Hematopoietic multipotent progenitor cell treated with erythropoietin and hydrocortisone succinate and interleukin-3 and kit ligand, for 17 days (in vitro differentiated cells): ENCODE measurements at regions not wholly inside any gene's neighbourhood (a gene's known extent, or its start where the extent isn't known, plus 50 kb on each side); places are given as distances from the start of the nearest gene placed in this dataset.

Source experiments
- DNase-seq: peaks from one replicate; pipeline ENCODE4 v3.0.0-alpha.2; 2015; ENCODE audit warnings: low spot score

DNA sequence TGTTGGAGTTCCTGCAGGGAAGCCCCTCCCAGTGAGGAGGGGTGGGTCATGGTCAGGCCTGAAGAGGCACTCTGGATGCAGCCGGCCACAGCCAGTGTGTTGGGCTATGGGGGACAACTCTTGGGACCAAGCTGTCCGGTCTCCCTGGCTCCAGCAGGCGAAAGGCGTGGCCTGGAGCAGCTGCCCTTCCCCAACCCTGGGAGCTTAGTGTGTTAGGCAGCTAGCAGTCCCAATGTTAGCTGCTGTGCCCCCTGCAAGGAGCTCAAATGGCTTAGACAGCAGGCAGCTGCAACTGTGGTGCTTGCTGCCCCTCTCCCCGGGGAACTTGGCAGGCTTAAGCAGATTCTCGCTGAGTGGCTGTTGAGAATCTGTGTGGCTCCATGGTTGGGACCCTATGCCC, 67.5 kb upstream of the ACTBL2 start:
- no peak for DNase-seq

- no peak for DNase-seq
These were observed 67.0 kb upstream of the ACTBL2 start for GRCh38 chr5:57549566-57549965.

DNA sequence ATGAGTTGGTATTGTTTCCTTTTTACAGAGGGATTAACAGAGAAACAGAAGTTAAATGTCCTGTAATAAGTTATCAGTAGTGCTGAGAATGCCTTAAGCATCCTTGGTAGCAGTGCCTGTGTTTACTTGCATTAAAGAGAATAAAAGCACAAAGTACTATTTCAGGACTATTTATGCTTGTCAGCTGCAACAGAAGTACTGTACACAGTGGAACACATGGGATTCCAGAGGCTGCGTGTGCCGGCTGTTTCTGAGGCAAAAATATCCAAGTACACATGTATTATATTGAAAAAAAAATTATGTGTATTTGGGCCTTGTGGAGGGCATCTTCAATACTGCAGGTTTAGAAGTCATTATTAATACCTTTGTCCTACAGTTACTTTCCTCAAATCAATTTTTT, 58.2 kb upstream of the ACTBL2 start:
- DNase-seq = no peak

DNA sequence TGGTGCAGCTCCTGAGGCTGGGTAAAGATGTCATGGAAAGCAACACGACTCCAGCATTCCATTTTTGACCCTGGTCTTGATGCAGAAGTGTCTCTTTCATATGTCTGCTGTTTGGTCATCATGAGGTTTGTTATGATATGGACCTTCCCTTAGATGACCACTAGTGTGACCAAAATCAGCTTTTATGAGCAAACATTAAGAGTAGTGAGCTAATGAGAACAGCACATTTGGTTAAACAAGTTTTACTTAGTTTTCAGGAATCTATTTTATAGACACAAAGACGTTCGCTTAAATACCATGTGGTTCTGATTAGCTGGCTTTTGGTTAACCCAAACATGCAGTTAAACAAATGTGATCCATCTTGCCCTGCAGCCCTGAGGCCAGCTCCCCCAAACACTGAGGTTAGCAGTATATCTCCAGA, 56.7 kb upstream of the ACTBL2 start:
- DNase-seq = no peak

- no peak for DNase-seq
These were observed 55.8 kb upstream of the ACTBL2 start for GRCh38 chr5:57538341-57538955.

GRCh38 chr5:57537811-57538210, 55.2 kb upstream of the ACTBL2 start:
- no peak for DNase-seq

GRCh38 chr5:57532513-57533497, 50.2 kb upstream of the ACTBL2 start:
- DNase-seq = no peak
